HG02798 (cell line): ENCODE measurements at regions not wholly inside any gene's neighbourhood (a gene's known extent, or its start where the extent isn't known, plus 50 kb on each side); places are given as distances from the start of the nearest gene placed in this dataset.

Experiments used
- ATAC-seq: cut with Tn5 transposase; IDR thresholded peaks from one replicate; pipeline ENCODE4 v1.9.1; 2021; ENCODE audit warnings: mild to moderate bottlenecking; ENCODE audit not compliant: unreplicated experiment, poor library complexity

DNA sequence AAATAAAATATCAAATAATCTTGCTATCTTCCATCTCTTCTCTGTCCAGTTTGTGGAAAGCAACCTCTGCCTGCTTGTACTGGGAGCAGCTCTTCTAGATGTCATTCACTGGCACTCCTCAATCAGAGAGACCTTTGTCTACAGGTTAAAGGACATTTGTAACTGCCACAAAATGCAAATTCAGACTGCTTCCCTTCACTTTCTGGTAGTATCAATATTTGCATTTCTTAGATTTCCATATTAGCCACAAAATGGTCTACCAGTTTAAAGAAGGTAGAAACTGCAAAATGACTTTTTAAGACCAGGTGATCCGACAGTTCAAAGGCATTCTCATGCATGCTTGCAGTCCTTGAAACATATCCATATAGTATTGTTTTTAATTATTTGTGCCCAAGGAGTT is 51.7 kb upstream of the RCN1 start:
- ATAC-seq = peak; percentile 78

DNA sequence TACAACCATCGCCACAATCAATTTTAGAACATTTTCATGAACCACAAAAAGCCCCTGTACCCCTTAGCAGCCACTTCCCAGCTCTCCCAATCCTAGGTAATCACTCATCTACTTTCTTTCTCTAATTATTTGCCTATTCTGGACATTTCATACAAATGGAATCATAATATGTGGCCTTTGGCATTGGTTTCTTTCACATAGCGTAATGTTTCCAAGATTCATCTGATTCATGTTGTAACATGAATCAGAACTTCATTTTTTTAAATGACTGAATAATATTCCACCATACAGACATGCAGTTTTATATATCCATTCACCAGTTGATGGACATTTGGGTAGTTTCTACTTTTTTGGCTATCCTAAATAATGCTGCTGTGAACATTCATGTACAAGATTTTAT is 56.2 kb upstream of the RCN1 start:
- no peak for ATAC-seq

DNA sequence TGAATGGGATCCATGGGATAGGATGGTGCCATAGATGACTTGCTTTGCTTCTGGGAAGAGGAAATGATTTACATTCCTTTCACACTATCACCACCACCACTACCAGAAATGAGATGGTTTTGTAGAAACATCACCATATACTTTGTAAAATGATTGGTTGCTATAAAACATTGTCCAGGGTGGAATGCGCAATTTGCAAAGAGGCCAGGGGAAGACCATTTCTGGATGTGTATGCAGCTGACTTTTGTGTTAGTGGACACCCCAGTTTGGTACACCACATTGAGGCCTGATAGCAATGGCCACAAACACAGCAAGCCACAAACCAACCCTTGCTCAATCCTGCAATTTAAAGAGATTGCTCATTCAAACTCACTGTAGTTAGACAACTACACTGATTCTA is 56.7 kb upstream of the RCN1 start:
- ATAC-seq = no peak

DNA sequence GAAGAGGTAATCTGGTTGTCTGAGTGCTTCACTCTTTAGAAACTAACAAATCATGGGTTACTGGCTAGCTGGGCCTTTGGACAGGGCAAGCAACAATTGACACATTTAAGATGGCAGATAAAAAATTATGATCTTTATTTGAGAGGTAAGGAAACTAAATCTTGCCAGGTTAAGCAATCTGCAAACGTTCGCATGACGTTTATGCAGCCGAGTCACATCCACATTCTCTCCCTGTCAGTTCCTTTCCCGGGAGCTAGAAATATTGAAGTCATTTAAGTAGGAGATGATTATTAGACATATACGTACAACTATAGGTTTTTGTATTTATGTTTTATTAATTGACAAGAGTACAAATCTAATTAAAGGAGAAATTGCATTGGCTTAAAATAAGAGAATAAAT is 57.4 kb upstream of the RCN1 start:
- ATAC-seq = no peak

DNA sequence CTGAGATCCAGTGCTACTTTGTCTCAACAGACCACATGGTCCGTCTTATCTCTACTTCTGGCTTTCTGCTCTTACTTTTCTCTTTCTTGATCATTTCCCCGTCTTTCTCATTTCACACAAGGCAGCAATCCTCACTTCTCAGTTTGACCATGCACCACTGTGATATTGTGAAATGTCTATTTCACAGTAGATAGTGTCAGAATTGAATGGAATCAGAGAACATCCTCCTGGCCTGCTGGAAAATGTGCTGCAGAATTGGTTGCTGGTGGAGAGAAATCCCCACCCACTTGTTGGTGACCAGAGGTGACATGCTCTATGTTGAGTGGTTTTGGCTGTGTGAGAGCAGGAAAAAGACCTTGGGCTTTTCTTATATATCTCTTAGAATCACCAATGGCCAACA is 57.8 kb upstream of the RCN1 start:
- ATAC-seq = peak; percentile 53

DNA sequence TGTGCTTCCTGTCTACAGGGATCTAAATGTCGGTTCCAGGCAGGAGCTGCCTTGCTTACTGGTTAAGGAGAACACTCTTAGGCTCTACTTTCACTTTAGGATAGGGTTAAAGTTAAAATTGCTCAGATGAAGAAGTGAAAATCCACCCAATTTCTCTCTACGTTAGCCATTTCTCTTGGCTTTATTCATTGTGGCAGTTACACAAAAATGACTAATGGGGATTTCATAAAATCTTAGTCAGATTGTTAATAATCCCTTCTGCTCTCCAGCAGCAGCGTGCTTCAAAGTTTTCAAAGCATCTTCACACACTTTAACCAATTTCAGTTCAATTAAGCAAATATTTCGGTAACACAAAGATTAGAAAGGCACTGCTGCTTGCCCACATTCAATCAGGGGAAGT is 58.4 kb upstream of the RCN1 start:
- peak; percentile 50 for ATAC-seq

DNA sequence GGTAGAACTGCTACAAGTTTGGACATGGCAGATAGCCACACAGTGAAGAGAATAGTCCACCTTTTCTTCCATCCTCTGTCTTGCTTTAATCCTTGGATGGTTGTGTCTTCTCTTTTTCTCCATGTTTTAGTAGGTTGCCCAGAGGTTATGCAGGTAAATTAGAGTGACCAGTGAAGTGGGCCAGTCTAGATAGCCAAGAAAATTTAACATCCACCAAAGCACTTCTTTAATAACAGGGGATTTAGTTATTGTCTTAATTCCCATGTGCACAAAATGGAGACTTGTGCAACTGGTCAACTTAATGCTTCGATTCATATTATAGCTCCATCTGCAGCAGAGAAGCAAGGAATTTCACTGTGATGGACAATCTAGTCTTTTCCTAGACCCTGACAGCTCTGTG is 58.8 kb upstream of the RCN1 start:
- no peak for ATAC-seq

DNA sequence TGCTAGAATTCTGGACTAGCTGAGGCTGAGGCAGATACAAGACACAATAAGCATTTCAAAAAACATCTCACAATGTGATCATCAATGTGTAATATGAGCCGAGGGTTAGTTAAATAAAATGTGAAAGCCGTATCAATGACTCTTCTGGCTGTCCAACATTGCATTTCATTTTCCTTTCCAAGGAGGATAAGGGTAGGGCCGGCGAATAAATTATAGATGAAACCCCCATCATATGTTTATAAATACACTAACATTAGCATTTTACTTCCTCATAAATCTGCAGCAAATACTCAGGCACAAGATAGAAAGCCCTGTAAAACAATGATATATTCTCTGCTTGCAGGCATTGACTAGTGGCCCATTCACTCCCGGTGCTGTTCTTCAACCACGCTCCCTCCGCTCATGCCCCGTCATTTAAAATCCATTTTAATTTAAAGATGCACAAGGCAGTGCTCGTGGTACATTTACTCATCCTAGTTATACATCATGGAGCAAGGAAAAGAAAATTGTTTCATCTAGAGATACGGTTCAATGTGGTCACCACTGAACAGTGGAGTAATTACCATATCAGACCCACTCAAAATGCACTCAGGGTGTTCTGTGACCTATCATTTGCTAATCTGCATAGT is 59.9 kb upstream of the RCN1 start:
- no peak for ATAC-seq

DNA sequence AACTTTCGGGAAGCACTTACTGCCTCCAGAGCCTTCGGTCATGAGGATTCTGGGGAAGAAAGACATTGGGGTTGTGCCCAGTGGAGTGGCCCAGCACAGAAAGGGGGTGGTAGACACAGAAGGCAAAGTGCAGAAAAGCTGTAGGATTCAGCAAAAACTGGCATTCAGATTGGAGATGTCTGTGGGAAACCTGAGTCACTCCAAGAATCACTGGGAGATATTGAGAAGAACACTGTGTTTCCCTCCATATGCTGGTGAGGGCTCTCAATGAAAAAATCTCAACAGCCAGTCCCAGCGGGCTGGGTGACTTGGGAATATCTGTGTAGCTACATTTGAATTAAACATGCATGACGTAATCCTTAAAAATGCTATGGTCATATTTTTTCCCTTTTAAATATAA is 61.2 kb upstream of the RCN1 start:
- no peak for ATAC-seq

DNA sequence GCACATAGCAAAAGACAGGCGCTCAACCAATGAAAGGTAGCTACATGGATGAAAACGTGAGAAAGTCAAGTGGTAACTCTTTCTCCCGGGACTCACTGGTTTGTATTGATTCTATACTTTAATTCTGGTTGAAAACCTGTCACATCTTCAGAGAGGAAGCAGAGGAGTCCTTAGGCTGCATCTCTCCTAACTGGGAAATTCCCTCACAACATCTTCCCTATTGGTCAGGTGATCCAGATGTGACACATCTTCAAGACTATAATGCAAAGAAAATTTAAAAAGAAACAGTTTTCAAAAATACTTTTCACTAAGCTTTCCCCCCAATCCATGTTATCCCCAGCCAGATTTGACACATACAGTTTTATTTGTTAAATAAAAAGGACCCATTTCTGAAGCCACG is 62.7 kb upstream of the RCN1 start:
- ATAC-seq = no peak

DNA sequence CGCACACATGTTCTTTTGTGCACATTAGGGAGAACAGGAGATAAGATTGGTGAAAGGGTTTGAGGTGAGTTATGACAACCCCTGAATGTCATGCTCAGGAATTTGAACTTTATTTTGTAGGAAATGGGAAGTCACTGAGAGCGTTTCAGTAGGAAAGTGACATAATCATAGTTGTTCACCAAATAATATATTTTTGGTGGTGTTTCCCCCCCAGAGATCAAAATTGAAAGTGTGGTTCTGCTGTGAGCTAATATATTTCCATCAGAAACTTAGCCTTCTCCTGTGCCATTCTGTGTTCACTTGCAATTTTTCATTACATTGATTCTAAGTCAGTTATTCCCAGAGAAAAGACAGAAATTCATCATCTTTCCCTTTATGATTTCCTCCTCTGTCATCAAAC is 64.1 kb upstream of the RCN1 start:
- no peak for ATAC-seq

DNA sequence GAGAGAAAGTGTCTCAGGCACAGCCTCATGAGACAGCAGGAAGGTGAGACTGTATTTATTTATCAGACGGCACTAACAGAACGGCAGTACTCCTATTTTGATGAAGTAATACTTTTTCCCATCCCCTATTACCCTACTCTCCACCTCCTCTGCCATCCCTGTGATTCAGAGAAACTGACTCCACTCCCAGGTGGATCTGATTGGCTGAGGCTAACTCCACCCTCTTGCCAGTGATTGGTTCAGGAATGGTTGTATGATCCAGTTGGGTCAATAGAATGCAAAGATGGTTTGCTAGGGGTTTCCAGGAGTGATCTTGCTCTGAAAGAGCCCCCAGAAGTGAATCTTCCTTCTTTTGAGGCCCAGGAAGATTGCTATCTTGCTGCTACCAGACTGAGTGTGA is 65.9 kb upstream of the RCN1 start:
- no peak for ATAC-seq

DNA sequence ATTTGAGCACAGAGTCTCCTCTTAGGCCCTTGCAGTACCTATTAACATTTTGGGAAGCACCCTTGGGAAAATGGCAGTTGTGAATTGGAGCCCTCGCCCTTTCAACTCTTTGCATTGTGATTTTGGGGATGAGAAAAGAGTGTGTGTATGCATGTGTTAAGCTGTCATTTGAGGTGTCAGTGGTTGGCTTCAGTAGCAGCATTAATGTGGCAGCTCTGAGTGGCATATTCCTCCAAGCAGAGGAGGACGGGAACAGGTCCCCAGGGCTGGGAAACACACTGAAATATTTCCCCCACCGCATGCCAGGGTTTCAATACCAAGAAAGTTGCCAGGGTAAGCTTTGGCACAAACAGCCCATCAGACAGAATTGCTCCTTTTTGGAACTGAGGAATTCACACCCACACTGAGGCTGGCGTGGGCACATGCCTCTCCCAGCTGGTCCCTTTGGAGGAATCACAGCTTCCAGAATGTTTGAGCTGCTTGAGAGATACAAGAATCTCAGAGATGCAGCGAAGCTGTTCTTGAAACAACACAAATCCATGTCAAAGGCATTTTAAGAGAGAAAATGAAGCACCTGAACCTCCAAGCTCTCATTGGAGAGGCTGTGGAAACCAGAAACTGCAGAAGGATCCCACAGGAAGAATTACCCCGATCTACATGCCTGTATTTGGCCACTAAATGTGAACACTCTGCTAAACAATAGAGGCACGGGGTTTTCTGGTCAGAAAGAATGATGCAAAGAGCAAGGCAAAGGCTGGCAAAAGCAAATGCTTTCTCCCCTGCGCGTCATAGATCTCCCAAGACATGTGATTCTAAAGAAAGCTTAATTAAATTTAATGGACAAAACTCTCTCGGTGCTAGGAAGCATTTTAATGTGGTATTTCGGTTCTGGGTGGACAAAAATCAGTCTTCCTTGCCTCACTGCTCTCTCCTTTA is 67.2 kb upstream of the RCN1 start:
- no peak for ATAC-seq

DNA sequence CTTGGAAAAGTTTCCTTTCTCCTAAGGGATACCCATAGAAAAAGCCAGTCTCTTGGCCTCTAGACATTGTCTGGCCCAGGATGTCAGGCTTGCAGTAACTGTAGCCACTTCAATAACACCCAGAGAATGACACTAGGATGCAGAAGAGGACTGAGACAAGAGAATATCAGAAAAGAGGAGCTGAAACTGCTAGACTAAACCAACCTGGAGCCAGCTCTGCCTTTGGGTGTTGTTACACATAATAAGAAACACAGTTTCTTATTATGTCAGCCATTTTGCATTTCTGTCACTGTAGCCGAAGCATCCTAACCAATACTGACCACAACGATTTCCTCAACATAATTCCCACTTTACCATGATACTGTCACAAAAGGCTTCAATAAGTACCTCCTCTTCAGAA is 72.2 kb upstream of the RCN1 start:
- no peak for ATAC-seq

DNA sequence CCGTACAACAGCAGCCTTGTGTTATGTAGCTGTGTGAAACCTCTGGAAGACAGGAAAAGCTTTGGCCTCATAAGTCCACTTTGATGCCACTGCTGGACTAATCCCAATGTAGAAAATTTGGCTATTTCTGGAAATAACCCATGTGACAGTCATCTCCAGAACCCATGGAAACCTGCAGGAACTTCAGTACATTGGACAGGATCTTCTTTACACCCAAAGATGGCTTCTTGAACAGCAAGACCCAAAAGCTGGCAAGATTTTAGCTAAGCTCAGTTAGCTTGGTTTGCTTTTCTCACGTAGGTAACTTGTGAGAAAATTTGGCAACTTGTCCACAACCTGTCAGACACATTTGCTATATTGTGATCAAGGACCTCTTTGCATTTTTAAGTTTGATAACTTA is 74.8 kb upstream of the RCN1 start:
- no peak for ATAC-seq

DNA sequence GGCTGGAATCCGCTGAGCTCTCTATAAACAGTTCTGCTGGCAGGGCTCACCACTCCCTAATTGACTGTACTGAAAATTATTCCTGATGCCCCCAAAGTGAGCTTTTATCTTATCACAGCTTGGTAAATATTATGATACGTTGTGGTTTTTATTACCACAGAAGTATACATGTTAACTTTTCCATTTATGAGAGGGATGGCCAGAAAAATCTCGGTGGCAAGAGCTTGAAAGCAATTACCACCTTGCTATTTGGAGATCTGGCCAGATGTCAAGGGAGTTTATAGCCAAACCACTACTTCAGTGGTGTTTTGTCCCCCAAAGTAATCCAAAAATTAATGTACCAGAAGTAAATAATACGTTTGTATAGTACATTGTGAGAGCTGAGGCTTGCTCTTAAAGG is 75.4 kb upstream of the RCN1 start:
- ATAC-seq = no peak

DNA sequence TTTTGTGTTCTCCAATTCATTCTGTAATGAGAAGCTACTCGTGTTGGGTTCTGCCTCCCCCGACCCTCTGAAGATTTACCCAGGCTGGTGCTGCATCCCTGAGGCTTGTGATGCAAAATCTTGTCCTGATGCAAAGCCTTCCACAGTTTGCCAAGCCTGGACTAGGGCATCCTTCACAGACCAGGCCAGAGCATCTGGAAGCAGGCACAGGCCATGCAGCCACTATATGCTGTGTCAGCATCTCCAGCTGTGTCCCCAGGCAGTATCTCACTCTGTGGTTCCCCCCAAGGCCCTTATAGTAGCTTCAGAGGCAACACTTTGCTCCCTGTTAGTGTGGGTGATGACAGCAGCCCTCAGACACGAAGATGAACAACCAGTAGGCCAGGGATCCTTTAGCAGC is 77.3 kb upstream of the RCN1 start:
- ATAC-seq = no peak

DNA sequence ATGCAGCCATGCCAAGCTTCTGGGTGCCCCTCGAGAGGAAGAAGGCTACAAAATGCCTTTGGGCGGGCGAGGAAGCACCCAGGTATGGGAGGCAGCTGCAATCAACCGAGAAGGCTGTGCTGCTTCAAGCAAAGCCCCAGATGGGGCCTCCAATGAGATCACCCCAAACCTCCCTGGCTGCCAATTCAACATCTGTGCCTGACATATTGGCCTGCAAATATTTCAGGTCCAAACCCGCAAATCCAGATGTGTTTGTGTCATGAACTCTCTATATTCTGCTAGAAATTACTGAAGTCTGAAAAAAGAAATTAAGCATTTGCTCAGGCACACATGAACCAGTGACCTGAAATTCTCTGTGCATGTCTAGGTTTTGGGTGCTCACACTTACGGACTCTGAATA is 78.8 kb upstream of the RCN1 start:
- no peak for ATAC-seq

DNA sequence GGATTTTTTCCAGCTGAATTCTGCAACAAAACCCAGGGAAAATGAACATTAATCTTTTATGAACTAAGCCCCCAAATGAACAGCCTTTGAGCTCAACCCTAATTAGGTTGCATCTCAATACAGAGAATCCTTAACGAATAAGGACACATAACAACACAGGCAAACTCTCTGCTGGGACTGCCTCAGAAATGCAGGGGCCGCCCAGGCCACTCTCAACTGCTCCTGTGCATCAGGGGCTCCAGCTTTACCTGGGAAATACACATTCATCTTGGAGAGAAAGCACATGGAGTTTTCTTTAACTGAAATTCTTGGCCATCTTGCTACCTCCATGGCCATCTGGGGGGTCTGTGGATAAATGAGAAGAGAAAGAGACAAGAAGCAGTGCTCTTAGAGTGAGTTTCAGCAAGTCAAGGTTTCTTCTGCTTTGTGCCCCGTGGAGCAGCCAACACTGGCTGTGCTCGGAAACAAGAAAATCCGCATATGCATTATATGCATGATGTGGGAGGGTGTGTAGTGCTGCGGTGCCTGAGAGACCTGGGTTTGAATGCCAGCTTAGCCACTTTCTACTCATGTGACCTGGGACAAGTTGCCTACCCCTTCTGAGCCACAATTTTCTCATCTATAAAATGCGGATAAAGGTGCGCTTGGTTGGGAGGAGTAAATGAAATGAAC is 81.9 kb upstream of the RCN1 start:
- ATAC-seq = no peak

DNA sequence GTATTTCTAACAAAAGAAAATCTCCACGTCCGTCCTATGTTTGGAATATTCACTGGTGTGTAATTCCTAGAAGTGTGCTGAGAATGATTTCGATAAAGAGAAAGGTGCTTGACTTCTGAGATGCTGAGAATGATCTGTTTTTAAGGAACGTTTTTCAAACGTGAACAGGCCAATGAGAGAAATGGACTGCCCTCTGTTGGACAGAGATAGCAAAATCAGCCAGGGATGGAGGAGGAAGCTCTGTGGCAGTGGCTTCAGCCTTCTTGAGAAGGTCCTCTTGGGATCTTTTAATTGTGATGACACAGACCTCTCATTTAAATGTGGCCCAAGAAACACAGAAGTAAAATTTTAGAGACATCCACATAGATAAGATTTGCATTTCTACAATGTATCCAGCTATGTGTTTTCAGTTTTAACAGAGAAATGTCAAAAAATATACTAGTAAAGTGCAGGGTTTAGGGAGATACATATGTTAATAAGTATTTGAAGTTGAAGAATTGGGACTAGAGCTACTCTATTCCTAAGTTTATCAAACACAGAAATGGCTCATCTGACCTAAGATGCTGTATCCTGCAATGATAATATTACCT is 84.0 kb upstream of the RCN1 start:
- ATAC-seq = peak; percentile 76

DNA sequence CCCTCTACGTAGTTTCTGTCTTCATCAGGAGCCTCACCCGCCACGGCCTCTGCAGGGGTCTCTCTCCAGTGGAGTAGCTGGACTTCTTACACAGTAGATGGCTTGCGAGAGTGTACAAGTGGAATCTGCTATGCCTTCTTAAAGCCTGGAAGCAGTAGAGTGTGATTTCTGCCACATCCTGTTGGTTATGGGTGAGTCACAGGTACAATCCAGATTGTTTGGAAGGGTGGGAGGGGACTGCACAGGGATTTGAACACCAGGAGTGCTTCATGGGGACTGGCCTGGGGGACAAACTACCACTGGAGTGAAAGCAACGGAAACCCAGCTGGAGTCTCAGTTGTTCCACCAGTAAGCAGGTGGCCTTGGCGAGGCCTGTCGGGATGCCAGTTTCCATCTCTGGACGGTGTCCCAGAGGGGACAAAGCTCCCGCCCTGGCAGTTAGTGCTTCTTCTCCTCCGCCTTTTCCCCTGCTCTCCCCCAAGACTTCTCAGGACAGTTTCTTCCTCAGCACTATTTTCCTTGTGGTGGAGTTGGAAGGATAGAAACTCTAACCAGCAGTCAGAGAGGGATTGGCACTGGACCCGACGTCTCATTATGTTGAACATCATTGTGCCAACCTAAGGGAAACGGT is 85.0 kb upstream of the RCN1 start:
- no peak for ATAC-seq
